AG09309 (cell line): ENCODE measurements at regions not wholly inside any gene's neighbourhood (a gene's known extent, or its start where the extent isn't known, plus 50 kb on each side); places are given as distances from the start of the nearest gene placed in this dataset.

Experiments used
- DNase-seq: peaks from one replicate; pipeline ENCODE4 v3.0.0-alpha.2; 2010; ENCODE audit warnings: low read depth
- H3K4me3 ChIP-seq: 2 replicates; pipeline ENCODE4 v1.5.1; 2011; ENCODE audit warnings: mild to moderate bottlenecking, low read depth, low read length, moderate library complexity; ENCODE audit not compliant: control insufficient read depth
- CTCF ChIP-seq: IDR thresholded peaks from 2 replicates; pipeline ENCODE4 v1.5.1; 2011; ENCODE audit warnings: mild to moderate bottlenecking, low read depth, low read length, inconsistent platforms; ENCODE audit not compliant: insufficient read depth, control insufficient read depth; ENCODE audit errors: missing control alignments

GRCh38 chr5:77842243-77842642 is 66.1 kb upstream of the TBCA start:
- no peak for TF ChIP-seq CTCF
- peak; percentile 42 for DNase-seq
- H3K4me3 ChIP-seq = no peak overlapping the region

GRCh38 chr5:77841616-77842015 is 65.5 kb upstream of the TBCA start:
- H3K4me3 ChIP-seq = no peak overlapping the region
- no peak for TF ChIP-seq CTCF
- DNase-seq = no peak

GRCh38 chr5:77840930-77841329 is 64.8 kb upstream of the TBCA start:
- no peak overlapping the region for H3K4me3 ChIP-seq
- DNase-seq = no peak
- no peak for TF ChIP-seq CTCF

DNA sequence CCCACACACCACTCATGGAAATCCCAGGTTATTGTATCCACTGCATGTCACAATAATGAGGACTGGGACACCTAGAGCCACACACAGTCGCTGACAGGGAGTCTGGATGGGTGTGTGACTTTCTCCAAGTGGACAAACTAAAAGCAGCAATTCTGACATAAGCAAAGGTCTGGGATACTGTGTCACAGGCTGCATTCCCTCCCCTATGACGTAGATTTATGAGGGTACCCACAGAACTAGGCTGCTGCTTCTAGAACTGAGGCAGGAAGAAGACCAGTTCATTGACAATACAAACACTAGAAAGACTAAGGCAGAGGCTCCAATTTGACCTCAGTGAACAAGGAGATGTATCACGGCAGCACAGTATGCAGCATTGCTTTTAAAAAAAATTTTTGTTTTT is 63.6 kb upstream of the TBCA start:
- TF ChIP-seq CTCF = no peak
- H3K4me3 ChIP-seq = no peak overlapping the region
- no peak for DNase-seq

GRCh38 chr5:77832938-77833337 is 56.8 kb upstream of the TBCA start:
- no peak overlapping the region for H3K4me3 ChIP-seq
- no peak for DNase-seq

DNA sequence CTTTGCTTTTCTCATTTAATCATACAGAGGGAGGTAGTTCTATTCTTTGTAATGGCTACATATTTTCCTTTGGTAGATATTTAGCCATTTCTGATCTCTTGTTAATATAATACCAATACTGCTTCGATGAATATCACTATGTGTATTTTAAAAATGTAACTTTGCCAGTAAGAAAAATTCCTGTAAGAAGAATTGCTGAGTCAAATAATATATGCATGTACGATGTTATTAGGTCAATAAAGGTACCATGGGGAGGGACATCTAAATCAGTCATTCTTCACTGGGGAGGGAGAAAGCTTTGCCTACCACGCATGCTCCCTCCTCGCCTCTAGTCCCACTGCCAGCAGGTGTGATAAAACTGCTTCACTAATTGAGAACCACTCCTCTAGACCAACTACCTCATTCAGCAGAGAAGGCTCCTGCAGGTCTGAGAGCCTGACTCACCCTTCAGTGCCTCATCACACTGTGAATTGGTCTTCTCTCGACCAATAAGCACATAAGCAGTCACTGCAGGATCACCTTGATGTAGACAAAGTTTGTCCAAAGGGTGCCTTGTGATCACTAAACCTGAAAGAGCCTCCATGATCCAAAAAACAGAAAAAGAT is 56.1 kb upstream of the TBCA start:
- TF ChIP-seq CTCF = no peak
- no peak for DNase-seq
- no peak overlapping the region for H3K4me3 ChIP-seq

More at GRCh38 chr5:77832938-77833337, 56.8 kb upstream of the TBCA start:
- no peak for TF ChIP-seq CTCF

- DNase-seq = no peak
- no peak overlapping the region for H3K4me3 ChIP-seq
- peak; percentile 13 for TF ChIP-seq CTCF
Observed at GRCh38 chr5:77828445-77828844, 52.3 kb upstream of the TBCA start.
